ENCODE measurements at regions not wholly inside any gene's neighbourhood (a gene's known extent, or its start where the extent isn't known, plus 50 kb on each side); places are given as distances from the start of the nearest gene placed in this dataset.
"Not testable (repeated sequence)": the region's sequence is repeated elsewhere in the genome, so short reads cannot be mapped to it uniquely, and the experiment has no call there.

- Mint-ChIP-seq H3K4me3 (no peak overlapping the region), H3K27ac (no peak overlapping the region), H3K9me3 (ENCODE audit: insufficient read depth) (no peaks in the 10 kb centered on the region), H3K36me3 (ENCODE audit: low read depth) (no peaks in the 10 kb centered on the region), H3K4me1 (ENCODE audit: low read depth) (no peaks in the 10 kb centered on the region), H3K27me3 (ENCODE audit: low read depth) (peaks cover 2% of the 10 kb centered on the region)
- ATAC-seq (no peak), DNase-seq (no peak)
- ChIA-PET POLR2A (no interaction called here), CTCF (no interaction called here)
Measured at GRCh38 chr7:156050636-156051569, 238.6 kb upstream of the SHH start.

- H3K27me3 Mint-ChIP-seq (ENCODE audit: low read depth) = peaks cover 2% of the 10 kb centered on the region
- no peaks in the 10 kb centered on the region for H3K9me3 Mint-ChIP-seq (ENCODE audit: insufficient read depth)
- POLR2A ChIA-PET = no interaction called here
- no peaks in the 10 kb centered on the region for H3K4me1 Mint-ChIP-seq (ENCODE audit: low read depth)
- H3K36me3 Mint-ChIP-seq (ENCODE audit: low read depth) = no peaks in the 10 kb centered on the region
- no peak for ATAC-seq
- CTCF ChIA-PET = no interaction called here
- H3K4me3 Mint-ChIP-seq = no peak overlapping the region
- no peak overlapping the region for H3K27ac Mint-ChIP-seq
- DNase-seq = no peak
Measured at GRCh38 chr7:156049366-156049765, 237.1 kb upstream of the SHH start.

DNA sequence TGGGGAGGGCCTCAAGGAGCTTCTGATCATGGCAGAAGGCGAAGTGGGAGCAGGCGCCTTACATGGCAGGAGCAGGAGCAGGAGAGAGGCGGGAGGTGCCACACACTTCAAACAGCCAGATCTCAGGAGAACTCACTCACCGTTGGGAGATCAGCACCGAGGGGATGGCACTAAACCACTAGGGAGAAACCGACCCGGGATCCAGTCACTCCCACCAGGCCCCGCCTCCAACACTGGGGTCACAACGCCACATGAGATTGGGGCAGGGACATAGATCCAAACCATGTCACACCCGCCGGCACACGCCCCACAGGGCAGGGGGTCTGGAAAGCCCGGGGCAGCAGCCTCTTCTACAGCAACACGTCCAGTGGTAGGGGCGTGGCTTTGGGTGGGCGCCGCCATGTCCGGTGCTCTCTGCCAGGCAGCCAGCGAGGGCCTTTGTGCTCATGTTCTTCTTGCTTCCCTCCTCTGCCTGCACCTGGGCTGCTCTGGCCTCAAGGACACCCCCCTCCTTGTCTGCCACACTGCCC lies 233.8 kb upstream of the SHH start:
- ChIA-PET POLR2A (interaction anchor here (1.1 kb wide), 1 partner anchor 48 kb away, joined by 3 read pairs; no protein-coding TSS in a partner anchor), CTCF (no interaction called here)
- Mint-ChIP-seq H3K4me3 (no peak overlapping the region), H3K27ac (no peak overlapping the region), H3K36me3 (ENCODE audit: low read depth) (no peaks in the 10 kb centered on the region), H3K4me1 (ENCODE audit: low read depth) (no peaks in the 10 kb centered on the region), H3K9me3 (ENCODE audit: insufficient read depth) (no peaks in the 10 kb centered on the region), H3K27me3 (ENCODE audit: low read depth) (peaks cover 2% of the 10 kb centered on the region)
- ATAC-seq = no peak
- no peak for DNase-seq

GRCh38 chr7:156043416-156044178 lies 231.3 kb upstream of the SHH start:
- no peaks in the 10 kb centered on the region for H3K4me1 Mint-ChIP-seq (ENCODE audit: low read depth)
- CTCF ChIA-PET = no interaction called here
- DNase-seq (no peak), ATAC-seq (no peak)
- no peaks in the 10 kb centered on the region for H3K9me3 Mint-ChIP-seq (ENCODE audit: insufficient read depth)
- no peak overlapping the region for H3K4me3 Mint-ChIP-seq
- no peaks in the 10 kb centered on the region for H3K36me3 Mint-ChIP-seq (ENCODE audit: low read depth)
- H3K27me3 Mint-ChIP-seq (ENCODE audit: low read depth) = peaks cover 2% of the 10 kb centered on the region
- H3K27ac Mint-ChIP-seq = no peak overlapping the region
- POLR2A ChIA-PET = no interaction called here

DNA sequence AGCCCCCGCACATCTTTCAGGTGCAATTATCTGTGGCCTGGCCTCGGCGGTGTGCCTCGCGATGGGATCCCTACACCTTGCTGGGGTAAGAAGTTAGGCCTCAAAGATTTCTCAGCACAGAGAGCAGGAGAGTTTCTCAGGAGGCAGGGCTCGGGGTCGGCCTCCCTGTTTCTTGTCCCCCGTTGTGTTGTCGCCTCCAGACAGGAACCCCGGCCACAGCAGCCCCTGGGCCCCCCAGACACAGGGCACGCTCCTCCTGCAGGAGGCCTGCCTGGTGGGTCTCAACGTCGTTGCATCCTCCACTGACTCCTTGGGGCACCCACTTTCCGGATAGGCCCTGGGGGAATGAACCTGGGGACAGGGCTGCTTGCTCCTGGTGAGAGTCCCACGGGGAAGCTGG lies 229.1 kb upstream of the SHH start:
- Mint-ChIP-seq H3K27ac (no peak overlapping the region), H3K4me3 (no peak overlapping the region), H3K36me3 (ENCODE audit: low read depth) (no peaks in the 10 kb centered on the region), H3K27me3 (ENCODE audit: low read depth) (peaks cover 3% of the 10 kb centered on the region), H3K9me3 (ENCODE audit: insufficient read depth) (no peaks in the 10 kb centered on the region), H3K4me1 (ENCODE audit: low read depth) (no peaks in the 10 kb centered on the region)
- DNase-seq (no peak), ATAC-seq (no peak)
- CTCF ChIA-PET = no interaction called here
- POLR2A ChIA-PET = no interaction called here

DNA sequence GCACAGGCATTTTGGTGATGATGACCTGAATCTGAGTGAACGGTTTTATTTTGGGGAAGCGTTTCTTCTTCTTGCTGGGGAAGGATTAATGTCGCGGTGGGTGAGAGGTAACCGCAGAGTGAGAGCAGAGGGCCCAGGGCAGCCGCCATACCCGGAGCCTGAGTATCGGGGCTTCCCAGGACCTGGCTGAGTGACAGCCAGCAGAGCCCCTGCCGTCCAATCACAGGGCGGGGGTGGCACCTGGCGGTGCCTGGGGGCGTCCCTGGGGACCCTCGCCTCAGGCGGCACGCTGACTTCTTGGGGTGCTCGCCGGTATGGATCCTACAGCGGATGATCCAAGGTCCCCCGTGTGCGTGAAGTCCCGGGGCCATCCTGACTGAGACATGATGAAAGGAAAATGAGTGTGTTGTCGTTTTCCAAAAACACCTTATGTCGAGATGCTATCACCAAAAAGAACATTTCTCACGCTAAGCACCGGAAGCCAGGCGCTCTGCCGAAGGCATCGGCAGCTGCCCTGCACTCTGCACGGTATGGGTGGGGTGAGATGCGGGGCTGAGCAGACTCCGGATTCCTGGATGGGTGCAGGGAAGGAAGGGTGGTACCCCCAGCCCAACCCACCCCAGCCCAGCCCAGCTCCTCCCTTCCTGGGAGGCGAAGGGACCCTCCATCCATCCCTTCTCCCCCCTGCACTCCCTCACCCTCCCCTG lies 227.9 kb upstream of the SHH start:
- Mint-ChIP-seq H3K27ac (no peak overlapping the region), H3K9me3 (ENCODE audit: insufficient read depth) (no peaks in the 10 kb centered on the region), H3K36me3 (ENCODE audit: low read depth) (no peaks in the 10 kb centered on the region), H3K4me1 (ENCODE audit: low read depth) (no peaks in the 10 kb centered on the region), H3K27me3 (ENCODE audit: low read depth) (peaks cover 6% of the 10 kb centered on the region), H3K4me3 (no peak overlapping the region)
- ATAC-seq = no peak
- ChIA-PET CTCF (no interaction called here), POLR2A (no interaction called here)
- DNase-seq = no peak

GRCh38 chr7:156039194-156039593 lies 226.9 kb upstream of the SHH start:
- no peak for DNase-seq
- no peak for ATAC-seq
- Mint-ChIP-seq H3K36me3 (ENCODE audit: low read depth) (no peaks in the 10 kb centered on the region), H3K4me3 (no peak overlapping the region), H3K27ac (no peak overlapping the region), H3K9me3 (ENCODE audit: insufficient read depth) (no peaks in the 10 kb centered on the region), H3K4me1 (ENCODE audit: low read depth) (peaks cover 1% of the 10 kb centered on the region), H3K27me3 (ENCODE audit: low read depth) (peaks cover 6% of the 10 kb centered on the region)
- ChIA-PET CTCF (no interaction called here), POLR2A (no interaction called here)

- DNase-seq (no peak), ATAC-seq (no peak)
- CTCF ChIA-PET = no interaction called here
- no peak overlapping the region for H3K27ac Mint-ChIP-seq
- no peak overlapping the region for H3K4me3 Mint-ChIP-seq
- H3K4me1 Mint-ChIP-seq (ENCODE audit: low read depth) = peaks cover 1% of the 10 kb centered on the region
- peaks cover 6% of the 10 kb centered on the region for H3K27me3 Mint-ChIP-seq (ENCODE audit: low read depth)
- H3K9me3 Mint-ChIP-seq (ENCODE audit: insufficient read depth) = peaks cover 3% of the 10 kb centered on the region
- H3K36me3 Mint-ChIP-seq (ENCODE audit: low read depth) = no peaks in the 10 kb centered on the region
- POLR2A ChIA-PET = no interaction called here
Measured at GRCh38 chr7:156038345-156038744, 226.1 kb upstream of the SHH start.

DNA sequence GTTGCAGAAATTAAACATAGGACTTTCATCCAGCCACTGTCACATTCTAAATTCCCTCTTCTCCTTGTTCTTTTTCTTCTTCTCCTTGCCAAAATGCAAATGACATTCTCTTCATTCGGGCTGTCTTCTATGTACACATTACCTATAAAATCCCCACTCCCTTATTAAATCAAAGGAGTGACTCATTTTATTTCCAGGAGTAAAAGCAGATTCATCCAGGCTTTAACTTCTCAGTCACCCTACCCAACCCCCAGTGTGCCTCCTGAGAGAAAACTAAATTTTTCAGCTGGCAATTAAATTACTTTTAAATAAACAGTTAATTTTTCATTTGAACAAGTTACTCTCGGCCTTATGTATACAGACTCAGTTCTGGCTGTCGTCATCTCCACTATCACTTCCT lies 223.9 kb upstream of the SHH start:
- ChIA-PET POLR2A (no interaction called here), CTCF (no interaction called here)
- peaks cover 6% of the 10 kb centered on the region for H3K27me3 Mint-ChIP-seq (ENCODE audit: low read depth)
- H3K36me3 Mint-ChIP-seq (ENCODE audit: low read depth) = no peaks in the 10 kb centered on the region
- DNase-seq (no peak), ATAC-seq (no peak)
- H3K9me3 Mint-ChIP-seq (ENCODE audit: insufficient read depth) = peaks cover 12% of the 10 kb centered on the region
- H3K4me3 Mint-ChIP-seq = no peak overlapping the region
- H3K27ac Mint-ChIP-seq = no peak overlapping the region
- H3K4me1 Mint-ChIP-seq (ENCODE audit: low read depth) = peaks cover 1% of the 10 kb centered on the region

DNA sequence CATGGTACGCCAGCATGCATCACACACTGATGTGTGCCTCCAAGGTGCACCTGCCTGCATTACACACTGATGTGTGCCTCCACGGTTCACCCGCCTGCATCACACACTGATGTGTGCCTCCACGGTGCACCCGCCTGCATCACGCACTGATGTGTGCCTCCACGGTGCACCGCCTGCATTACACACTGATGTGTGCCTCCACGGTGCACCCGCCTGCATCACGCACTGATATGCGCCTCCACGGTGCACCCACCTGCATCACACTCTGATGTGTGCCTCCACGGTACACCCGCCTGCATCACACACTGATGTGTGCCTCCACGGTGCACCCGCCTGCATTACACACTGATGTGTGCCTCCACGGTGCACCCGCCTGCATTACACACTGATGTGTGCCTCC lies 223.1 kb upstream of the SHH start:
- CTCF ChIA-PET; POLR2A ChIA-PET; H3K4me1 Mint-ChIP-seq (ENCODE audit: low read depth); DNase-seq; ATAC-seq; H3K27me3 Mint-ChIP-seq (ENCODE audit: low read depth); H3K4me3 Mint-ChIP-seq; H3K36me3 Mint-ChIP-seq (ENCODE audit: low read depth); H3K27ac Mint-ChIP-seq: not testable (repeated sequence)
- peaks cover 12% of the 10 kb centered on the region for H3K9me3 Mint-ChIP-seq (ENCODE audit: insufficient read depth)

DNA sequence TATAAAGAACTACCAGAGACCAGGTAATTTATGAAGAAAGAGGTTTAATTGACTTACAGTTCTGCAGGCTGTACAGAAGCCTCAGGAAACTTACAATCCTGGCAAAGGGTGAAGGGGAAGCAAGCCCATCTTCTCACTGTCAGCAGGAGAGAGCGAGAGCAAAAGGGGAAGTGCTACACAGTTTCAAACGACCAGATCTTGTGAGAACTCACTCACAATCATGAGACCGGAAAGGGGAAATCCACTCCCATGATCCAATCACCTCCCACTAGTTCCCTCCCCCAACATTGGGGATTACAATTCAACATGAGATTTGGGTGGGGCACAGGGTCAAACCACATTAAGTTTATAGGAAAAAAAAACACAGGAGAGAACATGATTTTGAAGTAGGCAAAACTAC lies 222.1 kb upstream of the SHH start:
- ChIA-PET CTCF (no interaction called here), POLR2A (no interaction called here)
- Mint-ChIP-seq H3K27me3 (ENCODE audit: low read depth) (peaks cover 6% of the 10 kb centered on the region), H3K27ac (no peak overlapping the region), H3K4me3 (no peak overlapping the region), H3K36me3 (ENCODE audit: low read depth) (no peaks in the 10 kb centered on the region), H3K9me3 (ENCODE audit: insufficient read depth) (peaks cover 12% of the 10 kb centered on the region), H3K4me1 (ENCODE audit: low read depth) (peaks cover 1% of the 10 kb centered on the region)
- ATAC-seq = no peak
- DNase-seq = no peak

- Mint-ChIP-seq H3K4me3 (no peak overlapping the region), H3K27me3 (ENCODE audit: low read depth) (peaks cover 6% of the 10 kb centered on the region), H3K36me3 (ENCODE audit: low read depth) (no peaks in the 10 kb centered on the region), H3K27ac (no peak overlapping the region), H3K4me1 (ENCODE audit: low read depth) (peaks cover 1% of the 10 kb centered on the region), H3K9me3 (ENCODE audit: insufficient read depth) (peaks cover 12% of the 10 kb centered on the region)
- no peak for ATAC-seq
- DNase-seq = no peak
- CTCF ChIA-PET = no interaction called here
- POLR2A ChIA-PET = no interaction called here
Measured at GRCh38 chr7:156032973-156033372, 220.7 kb upstream of the SHH start.

All from activated CD8-positive, alpha-beta T cell treated with anti-CD3 and anti-CD28 coated beads, Interleukin-2, amount 10 ng/mL, durations not matched to agents 7 days and 5 days (primary cell).